ENCODE measurements at regions not wholly inside any gene's neighbourhood (a gene's known extent, or its start where the extent isn't known, plus 50 kb on each side); places are given as distances from the start of the nearest gene placed in this dataset.

- no peak for TF ChIP-seq CTCF (IDR thresholded peaks at IDR 0.05)
Observed at GRCh38 chr2:186907897-186908296, 58.9 kb upstream of the ZSWIM2 start.

- peak; percentile 61 for TF ChIP-seq CTCF (IDR thresholded peaks at IDR 0.05)
Observed at GRCh38 chr2:186903216-186903615, 54.2 kb upstream of the ZSWIM2 start.

Measured in LNCAP (cell line).